A673 (cell line): ENCODE measurements at regions not wholly inside any gene's neighbourhood (a gene's known extent, or its start where the extent isn't known, plus 50 kb on each side); places are given as distances from the start of the nearest gene placed in this dataset.

Experiments
- BruUV-seq: library from RNA; stranded (reverse); fragments of 400-500 nt; replicated peaks from 2 replicates; lab custom pipeline; 2021; lab: Mats Ljungman, UMichigan
- CTCF ChIA-PET: fragments of 300-600 bp; sonication (Branson Sonifier 250); formaldehyde crosslinking; loops from one replicate; lab custom pipeline; 2022; ENCODE audit warnings: antibody characterized with exemption; lab: Charles Lee
- POLR2A ChIA-PET: fragments of 300-600 bp; sonication (Branson Sonifier 250); formaldehyde crosslinking; loops from one replicate; lab custom pipeline; 2022; ENCODE audit warnings: antibody characterized with exemption; ENCODE audit not compliant: low non-redundant PET; lab: Charles Lee
- DNase-seq: peaks from one replicate; pipeline ENCODE4 v3.0.0-alpha.2; 2015; ENCODE audit warnings: low spot score
- H3K27ac ChIP-seq: fragments of 200-600 bp; sonication (generic); 2 replicates; pipeline ENCODE4 v1.5.1; 2016; ENCODE audit warnings: mixed run types, low read depth, mild to moderate bottlenecking, mixed read lengths, antibody characterized with exemption, low read length; ENCODE audit not compliant: poor library complexity, severe bottlenecking
- H3K27me3 ChIP-seq: fragments of 200-600 bp; sonication (generic); replicated peaks from 2 replicates; pipeline ENCODE4 v1.6.1; 2017; ENCODE audit warnings: mixed run types, low read depth, mild to moderate bottlenecking, mixed read lengths, antibody characterized with exemption, low read length; ENCODE audit not compliant: insufficient read depth, poor library complexity
- H3K36me3 ChIP-seq: fragments of 200-600 bp; sonication (generic); 2 replicates; pipeline ENCODE4 v1.6.1; 2016; ENCODE audit warnings: mixed run types, mild to moderate bottlenecking, mixed read lengths, antibody characterized with exemption, low read length; ENCODE audit not compliant: insufficient read depth, poor library complexity, severe bottlenecking
- H3K4me1 ChIP-seq: fragments of 200-600 bp; sonication (generic); 2 replicates; pipeline ENCODE4 v1.6.1; 2017; ENCODE audit warnings: mixed run types, mild to moderate bottlenecking, mixed read lengths, antibody characterized with exemption, low read length; ENCODE audit not compliant: insufficient read depth, poor library complexity, severe bottlenecking
- H3K4me3 ChIP-seq: fragments of 200-600 bp; sonication (generic); 2 replicates; pipeline ENCODE4 v1.5.1; 2016; ENCODE audit warnings: low read depth, mixed run types, mild to moderate bottlenecking, mixed read lengths, low read length; ENCODE audit not compliant: poor library complexity, severe bottlenecking
- H3K9me3 ChIP-seq: fragments of 200-600 bp; sonication (generic); 2 replicates; pipeline ENCODE4 v1.6.1; 2016; ENCODE audit warnings: mixed run types, low read depth, mild to moderate bottlenecking, mixed read lengths, antibody characterized with exemption, low read length; ENCODE audit not compliant: poor library complexity, severe bottlenecking
- EZH2 ChIP-seq: fragments of 200-600 bp; sonication (generic); IDR thresholded peaks from 2 replicates; pipeline ENCODE4 v1.6.1; 2017; ENCODE audit warnings: borderline replicate concordance, low read depth, mild to moderate bottlenecking, mixed read lengths, antibody characterized with exemption, low read length; ENCODE audit not compliant: poor library complexity, severe bottlenecking
- intact Hi-C: fragments of 100-400 bp; cut with micrococcal nuclease; formaldehyde crosslinking; loops from one replicate; pipeline ENCODE4 v1.10.0; 2022; ENCODE audit not compliant: unreplicated experiment
- TF ChIP-seq, protein P1 (sequence below): fragments of 300-800, 200-600 bp; sonication (generic); conservative IDR thresholded peaks from 2 replicates; pipeline ENCODE4 v1.5.1; 2017; ENCODE audit warnings: low read depth, mild to moderate bottlenecking, antibody characterized with exemption, low read length, moderate library complexity, mixed read lengths

DNA sequence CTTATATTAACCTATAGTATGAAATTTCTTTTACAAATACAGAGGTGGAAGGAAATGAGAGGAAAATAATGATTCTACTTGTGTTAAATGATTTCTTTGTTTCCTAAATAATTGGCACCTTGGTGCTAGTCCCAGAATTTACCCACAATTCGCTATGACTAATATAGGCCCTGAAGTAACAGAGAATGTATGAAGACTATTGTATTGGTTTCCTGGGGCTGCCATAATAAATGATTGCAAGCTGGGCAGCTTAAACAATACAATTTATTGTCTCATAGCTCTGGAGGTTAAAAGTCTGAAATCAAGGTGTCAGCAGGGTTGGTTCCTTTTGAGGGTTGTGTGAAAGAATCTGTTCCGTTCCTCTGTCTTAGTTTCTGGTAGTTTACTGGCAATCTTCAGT is 74.8 kb upstream of the GPRIN3 start:
- POLR2A ChIA-PET, result no interaction called here
- Histone ChIP-seq H3K4me3 (no peak overlapping the region), H3K27me3 (no peaks in the 10 kb centered on the region), H3K4me1 (no peaks in the 10 kb centered on the region), H3K27ac (no peak overlapping the region), H3K36me3 (no peaks in the 10 kb centered on the region), H3K9me3 (no peaks in the 10 kb centered on the region)
- CTCF ChIA-PET, result no interaction called here
- intact Hi-C loops, result no loop called here
- TF ChIP-seq EZH2, result no peak
- TF ChIP-seq, protein P1, sequence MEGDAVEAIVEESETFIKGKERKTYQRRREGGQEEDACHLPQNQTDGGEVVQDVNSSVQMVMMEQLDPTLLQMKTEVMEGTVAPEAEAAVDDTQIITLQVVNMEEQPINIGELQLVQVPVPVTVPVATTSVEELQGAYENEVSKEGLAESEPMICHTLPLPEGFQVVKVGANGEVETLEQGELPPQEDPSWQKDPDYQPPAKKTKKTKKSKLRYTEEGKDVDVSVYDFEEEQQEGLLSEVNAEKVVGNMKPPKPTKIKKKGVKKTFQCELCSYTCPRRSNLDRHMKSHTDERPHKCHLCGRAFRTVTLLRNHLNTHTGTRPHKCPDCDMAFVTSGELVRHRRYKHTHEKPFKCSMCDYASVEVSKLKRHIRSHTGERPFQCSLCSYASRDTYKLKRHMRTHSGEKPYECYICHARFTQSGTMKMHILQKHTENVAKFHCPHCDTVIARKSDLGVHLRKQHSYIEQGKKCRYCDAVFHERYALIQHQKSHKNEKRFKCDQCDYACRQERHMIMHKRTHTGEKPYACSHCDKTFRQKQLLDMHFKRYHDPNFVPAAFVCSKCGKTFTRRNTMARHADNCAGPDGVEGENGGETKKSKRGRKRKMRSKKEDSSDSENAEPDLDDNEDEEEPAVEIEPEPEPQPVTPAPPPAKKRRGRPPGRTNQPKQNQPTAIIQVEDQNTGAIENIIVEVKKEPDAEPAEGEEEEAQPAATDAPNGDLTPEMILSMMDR, result no peak
- DNase-seq, result no peak
- BruUV-seq, result no TSS peak

DNA sequence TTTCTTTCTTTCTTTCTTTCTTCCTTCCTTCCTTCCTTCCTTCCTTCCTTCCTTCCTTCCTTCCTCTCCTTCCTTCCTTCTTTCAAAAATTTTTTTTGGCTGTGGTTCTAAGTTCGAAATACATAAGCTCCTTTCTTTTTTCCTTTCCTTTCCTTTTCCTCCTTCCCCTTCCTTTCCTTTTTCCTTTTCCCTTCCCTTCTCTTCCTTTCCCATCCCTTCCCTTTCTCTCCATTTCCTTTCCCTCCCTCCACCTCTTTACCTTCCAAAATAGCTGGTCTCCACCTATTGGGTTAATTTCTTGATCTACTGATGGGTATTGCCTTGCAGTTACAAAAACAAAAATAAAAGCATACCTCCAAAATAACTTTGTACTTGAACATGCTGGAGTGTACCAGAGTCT is 73.4 kb upstream of the GPRIN3 start:
- H3K27ac ChIP-seq, result no peak overlapping the region
- H3K4me3 ChIP-seq, result no peak overlapping the region
- BruUV-seq, result no TSS peak
- H3K27me3 ChIP-seq, result no peaks in the 10 kb centered on the region
- H3K36me3 ChIP-seq, result no peaks in the 10 kb centered on the region
- H3K9me3 ChIP-seq, result no peaks in the 10 kb centered on the region
- no peaks in the 10 kb centered on the region for H3K4me1 ChIP-seq
- intact Hi-C loops, result no loop called here
- POLR2A ChIA-PET, result no interaction called here
- TF ChIP-seq, protein P1, result no peak
- no peak for TF ChIP-seq EZH2
- no peak for DNase-seq
- CTCF ChIA-PET, result no interaction called here

DNA sequence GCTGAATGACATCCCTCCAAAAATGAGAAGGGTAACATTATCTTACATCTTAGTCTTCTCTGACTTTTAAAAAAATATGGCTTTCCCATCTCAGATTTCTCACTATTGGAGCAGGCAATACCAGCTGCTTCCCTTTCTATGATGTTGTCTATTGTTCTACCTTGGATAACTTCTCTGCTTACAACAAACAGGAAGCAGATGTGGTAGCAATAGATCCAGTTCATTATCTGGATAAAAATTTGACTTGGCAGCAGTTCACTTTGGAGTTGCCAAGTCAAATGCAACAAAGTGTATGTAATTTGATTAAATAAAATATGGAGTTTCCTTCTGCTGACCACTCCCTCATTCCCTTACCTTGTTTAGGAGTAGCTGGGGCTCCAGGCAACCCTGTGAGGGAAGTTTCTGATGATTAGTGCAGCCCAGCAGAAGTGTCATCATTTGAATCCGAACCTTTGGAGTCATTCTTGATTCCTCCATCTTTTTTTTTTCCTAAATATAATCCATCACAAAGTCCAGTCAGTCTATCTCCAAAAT is 72.0 kb upstream of the GPRIN3 start:
- POLR2A ChIA-PET, result no interaction called here
- no peak overlapping the region for H3K4me3 ChIP-seq
- no peak overlapping the region for H3K27ac ChIP-seq
- H3K36me3 ChIP-seq, result no peaks in the 10 kb centered on the region
- no peak for TF ChIP-seq EZH2
- TF ChIP-seq, protein P1, result no peak
- CTCF ChIA-PET, result no interaction called here
- H3K27me3 ChIP-seq, result no peaks in the 10 kb centered on the region
- intact Hi-C loops, result no loop called here
- H3K9me3 ChIP-seq, result no peaks in the 10 kb centered on the region
- peak; percentile 0 for DNase-seq
- BruUV-seq, result no TSS peak
- H3K4me1 ChIP-seq, result no peaks in the 10 kb centered on the region
